Hematopoietic multipotent progenitor cell treated with erythropoietin and hydrocortisone succinate and interleukin-3 and kit ligand, for 6 days (in vitro differentiated cells): ENCODE measurements at regions not wholly inside any gene's neighbourhood (a gene's known extent, or its start where the extent isn't known, plus 50 kb on each side); places are given as distances from the start of the nearest gene placed in this dataset.

ENCODE experiments used
- DNase-seq: peaks from one replicate; pipeline ENCODE4 v3.0.0-alpha.2; 2015

DNA sequence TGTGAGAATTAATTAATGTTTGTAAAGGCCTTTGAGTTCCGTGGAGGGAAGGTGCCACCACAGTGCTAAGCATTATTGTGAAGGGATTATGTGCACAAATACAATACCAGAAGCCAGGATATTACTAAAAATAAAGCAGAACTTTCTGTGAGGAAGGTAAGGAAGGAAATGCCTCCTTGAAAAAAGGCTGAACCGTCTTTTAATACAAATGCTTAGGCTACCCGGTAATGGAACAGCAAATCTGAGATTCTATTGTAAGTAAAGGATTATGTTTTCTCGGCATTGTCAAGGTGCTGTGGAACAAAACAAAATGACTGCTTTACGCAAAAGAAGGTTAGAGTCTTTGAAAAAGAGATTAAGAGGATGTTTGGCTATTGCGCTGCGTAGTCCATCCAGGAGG, 57.9 kb upstream of the SPRY1 start:
- no peak for DNase-seq

DNA sequence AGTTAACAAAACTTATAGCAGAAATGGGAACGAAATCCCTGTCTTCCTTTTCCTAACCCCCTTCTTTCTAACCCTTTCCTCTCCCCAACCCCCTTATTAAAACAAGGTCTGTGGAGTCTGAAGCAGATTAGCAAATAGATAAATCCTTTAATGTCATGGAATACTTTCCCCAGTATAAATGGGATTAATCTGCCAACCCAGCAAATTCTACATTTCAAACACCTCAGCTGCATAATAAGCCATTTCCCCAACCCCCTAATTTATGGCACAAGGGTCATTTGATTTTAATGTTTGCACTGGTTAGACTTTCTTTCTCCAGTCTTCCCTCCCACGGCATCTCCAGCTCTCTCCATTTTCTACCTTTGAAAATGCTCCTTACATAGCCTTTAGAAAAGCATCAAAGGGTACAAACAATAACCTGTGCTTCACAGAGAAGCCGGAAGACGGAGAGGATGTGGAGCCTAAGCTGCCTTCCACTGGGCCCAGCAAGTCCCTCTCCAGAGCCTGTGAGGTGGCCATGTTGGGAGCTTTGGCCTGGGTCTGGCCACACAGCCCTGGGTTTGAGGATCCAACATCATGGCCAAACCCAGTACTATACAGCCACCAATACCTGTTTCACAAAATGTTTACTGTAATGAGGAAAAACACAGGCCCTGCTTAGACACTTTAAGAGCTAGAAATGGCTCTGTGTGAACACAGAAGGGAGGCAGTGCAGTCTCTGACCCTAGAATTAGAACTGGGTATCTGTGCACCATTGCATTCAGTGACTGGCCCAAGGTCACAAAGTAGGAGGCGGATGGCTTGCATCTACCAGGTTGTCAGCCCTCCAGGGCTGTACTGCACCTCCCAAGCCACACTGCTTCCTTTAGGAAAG, 56.9 kb upstream of the SPRY1 start:
- DNase-seq = no peak

- DNase-seq = no peak
These were observed 56.3 kb upstream of the SPRY1 start for GRCh38 chr4:123340381-123340701.

- DNase-seq = no peak
These were observed 54.1 kb upstream of the SPRY1 start for GRCh38 chr4:123342498-123342897.

- DNase-seq = no peak
These were observed 53.1 kb upstream of the SPRY1 start for GRCh38 chr4:123343400-123344041.

DNA sequence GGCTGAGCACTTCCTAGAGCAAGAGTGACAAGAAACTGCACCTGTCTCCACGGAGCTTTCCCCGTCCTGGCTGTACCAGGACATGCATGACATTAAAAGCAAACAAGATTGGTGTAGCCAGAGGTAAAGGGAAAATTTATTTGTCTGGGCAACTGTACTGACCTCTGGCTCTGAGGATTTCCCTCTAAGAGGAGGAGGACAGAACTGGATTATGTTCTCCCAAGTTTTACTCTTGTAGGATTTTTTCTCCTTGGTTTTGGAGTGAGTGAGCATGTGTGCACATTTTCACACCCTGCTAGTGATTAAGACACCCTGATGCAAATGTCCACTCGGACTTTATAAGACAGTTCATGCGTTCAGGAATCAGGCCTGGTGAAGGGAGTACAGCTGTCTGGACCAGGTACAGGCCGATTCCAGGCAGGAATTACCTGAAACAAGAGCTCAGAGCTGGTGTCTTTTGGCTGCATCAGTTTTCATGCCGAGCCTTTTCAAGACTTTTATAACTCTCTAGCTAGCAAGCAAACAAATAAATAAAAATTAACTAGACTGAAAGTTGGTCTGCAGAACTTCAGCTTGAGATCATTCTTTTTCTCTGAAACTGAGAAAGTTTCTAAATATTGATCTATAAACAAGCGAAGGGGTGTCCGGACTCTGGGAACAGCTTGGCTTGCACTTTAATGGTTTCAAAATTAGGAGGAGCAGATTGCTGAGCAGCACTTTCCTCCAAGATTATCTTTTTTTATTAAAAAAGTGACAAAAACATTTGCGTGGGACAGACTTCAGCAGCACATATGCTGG, 51.3 kb upstream of the SPRY1 start:
- DNase-seq = no peak

DNA sequence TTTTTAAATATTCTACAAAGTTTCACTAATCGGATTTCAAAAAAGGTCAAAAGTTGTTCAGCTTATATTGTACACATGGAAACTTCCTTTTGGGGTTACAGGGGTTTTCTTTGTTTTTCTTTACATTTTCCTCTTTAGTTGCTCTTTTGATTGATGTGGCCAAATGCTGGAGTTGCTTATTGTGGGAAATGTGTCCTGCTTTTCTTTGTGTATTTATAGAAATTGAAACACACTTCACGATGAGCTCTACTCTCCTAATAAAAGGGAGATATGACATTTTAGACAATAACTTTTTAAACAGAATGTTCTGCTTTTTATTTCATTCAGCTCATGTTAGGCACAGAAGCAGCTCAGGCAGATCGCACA, 50.7 kb upstream of the SPRY1 start:
- DNase-seq = no peak

- DNase-seq = no peak
These were observed 50.2 kb upstream of the SPRY1 start for GRCh38 chr4:123346330-123346940.
